Common myeloid progenitor, CD34-positive (primary cell): ENCODE measurements at regions not wholly inside any gene's neighbourhood (a gene's known extent, or its start where the extent isn't known, plus 50 kb on each side); places are given as distances from the start of the nearest gene placed in this dataset.

Source experiments
- CTCF ChIA-PET: fragments of 350-600 bp; sonication (Branson Sonifier 250); formaldehyde crosslinking; loops from one replicate; lab custom pipeline; 2021; ENCODE audit warnings: antibody characterized with exemption; lab: Charles Lee
- POLR2A ChIA-PET: fragments of 350-600 bp; sonication (Branson Sonifier 250); formaldehyde crosslinking; loops from one replicate; lab custom pipeline; 2021; ENCODE audit warnings: antibody characterized with exemption; lab: Charles Lee
- DNase-seq, 3 donors: peaks; one replicate each; pipeline versions ENCODE4 v3.0.0 to v3.0.0-alpha.2; 2013
- H3K27ac ChIP-seq, 2 experiments: 1 replicate in 1 of 2; 2 replicates in 1 of 2; pipeline ENCODE4 v1.7.0; 2013; ENCODE audit warnings: inconsistent platforms in 2 of 2, low read length in 2 of 2, mild to moderate bottlenecking in 2 of 2, low read depth in 1 of 2, moderate library complexity in 1 of 2; ENCODE audit not compliant: severe bottlenecking in 2 of 2, insufficient read depth in 1 of 2, poor library complexity in 1 of 2
- H3K27me3 ChIP-seq, 5 experiments: replicated peaks in 2 of 5; 1 replicate in 3 of 5; 2 replicates in 2 of 5; pipeline versions ENCODE4 v1.6.1 to v1.7.0; 2013; ENCODE audit warnings: low read length in 4 of 5, mild to moderate bottlenecking in 2 of 5, moderate library complexity in 2 of 5, inconsistent platforms in 1 of 5; ENCODE audit not compliant: insufficient read depth in 5 of 5, control insufficient read depth in 4 of 5
- H3K36me3 ChIP-seq, 4 experiments: 1 replicate in 2 of 4; 2 replicates in 2 of 4; pipeline versions ENCODE4 v1.6.1 to v1.7.0; 2013; ENCODE audit warnings: low read length in 3 of 4, control low read depth in 1 of 4, mild to moderate bottlenecking in 1 of 4; ENCODE audit not compliant: control insufficient read depth in 4 of 4, insufficient read depth in 4 of 4
- H3K4me1 ChIP-seq, 4 experiments: 1 replicate in 3 of 4; 2 replicates in 1 of 4; pipeline versions ENCODE4 v1.6.1 to v1.7.1; 2013; ENCODE audit warnings: low read length in 3 of 4, mild to moderate bottlenecking in 3 of 4, control low read depth in 1 of 4, inconsistent platforms in 1 of 4, moderate library complexity in 1 of 4; ENCODE audit not compliant: control insufficient read depth in 4 of 4, insufficient read depth in 4 of 4; ENCODE audit errors: control extremely low read depth in 1 of 4
- H3K4me3 ChIP-seq, 7 experiments: 1 replicate in 4 of 7; 2 replicates in 3 of 7; pipeline versions ENCODE4 v1.5.1 to v1.7.0; 2013; ENCODE audit warnings: mild to moderate bottlenecking in 7 of 7, low read length in 6 of 7, moderate library complexity in 6 of 7, inconsistent platforms in 2 of 7, low read depth in 2 of 7, control low read depth in 1 of 7; ENCODE audit not compliant: insufficient read depth in 4 of 7, control insufficient read depth in 1 of 7; ENCODE audit errors: extremely low read depth in 1 of 7
- H3K9me3 ChIP-seq, 5 experiments: 1 replicate in 4 of 5; 2 replicates in 1 of 5; pipeline versions ENCODE4 v1.6.1 to v1.7.1; 2013; ENCODE audit warnings: low read length in 4 of 5, mild to moderate bottlenecking in 2 of 5, inconsistent platforms in 1 of 5, low read depth in 1 of 5, moderate library complexity in 1 of 5; ENCODE audit not compliant: control insufficient read depth in 4 of 5, insufficient read depth in 2 of 5; ENCODE audit errors: control extremely low read depth in 1 of 5
- WGBS: methylation state at CpG from one replicate; pipeline ENCODE4 v1.1.5; 2013; ENCODE audit not compliant: insufficient coverage; 5-methylcytosine and 5-hydroxymethylcytosine counted together

DNA sequence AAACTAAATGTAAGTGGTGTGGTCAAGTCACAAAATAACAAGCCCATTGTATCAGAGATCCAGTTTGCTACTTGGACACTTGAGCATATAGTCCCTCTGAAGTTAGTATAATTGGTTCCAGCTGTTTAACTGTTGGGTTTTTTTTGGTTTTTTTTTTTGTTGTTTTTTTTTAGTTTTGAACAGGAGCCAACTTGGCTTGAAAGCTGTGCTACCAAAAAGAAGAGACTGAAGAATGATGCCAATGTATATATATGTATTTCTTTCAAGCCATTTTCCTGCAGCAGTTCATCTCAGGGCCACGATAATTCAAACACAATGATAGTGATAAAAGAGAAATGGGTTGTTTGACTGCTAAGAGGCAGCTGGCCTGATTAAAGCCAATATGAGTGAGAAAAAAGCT, 138.3 kb downstream of the PCDH18 start:
- no peaks in the 10 kb centered on the region for H3K4me1 ChIP-seq
- H3K4me3 ChIP-seq: no peak overlapping the region
- no peak overlapping the region for H3K27ac ChIP-seq
- 100% methylated on average over 1 of the region's 1 CpG for WGBS
- DNase-seq: no peak
- H3K36me3 ChIP-seq: no peaks in the 10 kb centered on the region
- POLR2A ChIA-PET: no interaction called here
- CTCF ChIA-PET: interaction anchor here (1.8 kb wide), 1 partner anchor 9 kb away, joined by 3 read pairs; no protein-coding TSS in a partner anchor
- H3K27me3 ChIP-seq: no peaks in the 10 kb centered on the region
- no peaks in the 10 kb centered on the region for H3K9me3 ChIP-seq

DNA sequence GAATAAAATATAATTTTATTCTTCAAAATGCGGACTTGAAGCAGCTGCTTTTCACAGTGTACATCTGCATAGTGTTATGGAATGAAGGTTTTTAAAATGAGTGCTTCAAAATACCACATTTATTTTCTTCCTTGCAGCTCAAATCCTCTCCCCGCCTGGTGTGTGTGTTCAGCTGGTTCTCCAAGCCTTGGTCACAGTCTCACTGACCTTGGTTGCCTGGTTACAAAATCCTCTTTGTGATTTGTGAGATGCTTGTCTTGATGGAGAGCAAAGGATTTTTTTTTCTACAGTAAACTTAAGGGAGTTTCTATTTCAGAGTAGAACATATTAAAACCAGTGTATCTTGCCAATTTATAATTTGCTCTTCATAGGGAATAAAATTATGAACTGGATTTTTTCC, 139.2 kb downstream of the PCDH18 start:
- no peak for DNase-seq
- Histone ChIP-seq H3K4me1 (no peaks in the 10 kb centered on the region), H3K36me3 (no peaks in the 10 kb centered on the region), H3K27me3 (no peaks in the 10 kb centered on the region), H3K4me3 (no peak overlapping the region), H3K9me3 (no peaks in the 10 kb centered on the region), H3K27ac (no peak overlapping the region)
- ChIA-PET CTCF (no interaction called here), POLR2A (no interaction called here)
- whole genome bisulfite sequencing: no CpG with 5 or more reads among the region's 2 CpGs

DNA sequence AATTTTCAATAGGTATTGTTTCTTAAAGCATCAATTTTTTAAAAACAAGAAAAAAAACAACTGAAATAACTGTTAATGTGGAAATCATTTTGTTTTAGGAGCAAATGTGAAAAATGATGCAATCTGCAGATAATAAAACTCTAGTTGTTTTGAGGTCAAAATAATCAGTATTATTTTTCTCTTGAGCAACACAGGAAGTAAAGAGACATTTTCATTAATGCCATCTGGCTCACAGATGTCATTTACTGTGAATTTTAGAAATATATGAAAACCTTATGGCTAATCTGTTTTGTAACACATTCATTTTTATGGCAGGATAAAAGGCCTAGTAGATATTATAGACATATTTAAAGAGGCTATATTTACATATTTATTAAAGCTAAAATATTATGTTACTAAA, 141.6 kb downstream of the PCDH18 start:
- Histone ChIP-seq H3K27me3 (no peaks in the 10 kb centered on the region), H3K36me3 (no peaks in the 10 kb centered on the region), H3K4me3 (no peak overlapping the region), H3K27ac (no peak overlapping the region), H3K9me3 (no peaks in the 10 kb centered on the region), H3K4me1 (no peaks in the 10 kb centered on the region)
- CTCF ChIA-PET: no interaction called here
- POLR2A ChIA-PET: no interaction called here
- DNase-seq: no peak

DNA sequence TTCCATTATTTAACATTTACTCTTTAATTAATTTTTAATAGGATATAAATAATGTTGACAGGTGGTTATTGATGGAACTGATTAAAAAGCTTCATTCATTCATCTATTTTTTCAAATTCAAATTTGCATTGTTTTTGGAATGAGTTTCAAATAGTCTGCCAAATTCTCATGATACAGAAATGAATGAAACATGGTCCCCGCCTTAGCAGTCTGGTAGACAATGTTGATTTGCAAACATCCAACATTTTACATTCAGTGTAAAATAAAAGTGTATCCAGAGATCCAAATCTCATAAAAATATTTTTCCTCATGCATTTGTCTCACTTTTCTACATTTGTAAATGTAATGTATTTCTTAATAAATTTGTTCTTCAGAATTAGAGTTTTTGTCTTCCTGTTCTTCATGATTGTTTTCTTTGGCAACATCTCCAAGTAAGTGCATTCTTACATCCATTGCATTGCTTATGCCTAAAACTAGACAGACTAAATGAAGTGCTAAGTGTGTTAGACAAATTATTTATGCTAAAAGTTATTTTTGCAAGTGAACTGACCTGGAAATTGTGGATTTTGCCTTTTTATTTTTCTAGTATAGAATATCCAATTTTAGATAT, 142.3 kb downstream of the PCDH18 start:
- no peak overlapping the region for H3K27ac ChIP-seq
- H3K9me3 ChIP-seq: no peaks in the 10 kb centered on the region
- H3K4me1 ChIP-seq: no peaks in the 10 kb centered on the region
- no peak overlapping the region for H3K4me3 ChIP-seq
- no peak for DNase-seq
- CTCF ChIA-PET: no interaction called here
- no peaks in the 10 kb centered on the region for H3K36me3 ChIP-seq
- 100% methylated on average over 1 of the region's 1 CpG for WGBS
- POLR2A ChIA-PET: no interaction called here
- H3K27me3 ChIP-seq: no peaks in the 10 kb centered on the region

DNA sequence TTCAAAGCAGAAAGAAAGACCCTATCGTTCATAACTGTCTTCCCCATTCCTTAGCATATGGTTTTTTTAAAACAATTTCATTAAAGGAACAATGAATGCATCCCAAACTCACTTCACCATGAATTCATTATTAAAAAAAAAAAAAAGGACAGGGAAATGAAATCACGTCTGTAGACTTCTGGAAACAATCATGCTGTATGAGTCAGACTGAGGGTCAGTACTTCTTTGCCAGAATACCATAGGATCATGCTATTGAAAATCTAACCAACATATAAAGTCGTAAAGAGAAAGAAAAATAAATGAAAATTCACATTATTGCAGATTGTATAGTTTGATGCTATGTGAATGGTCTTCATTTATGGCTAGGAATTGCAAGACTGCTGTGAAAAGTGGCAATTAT, 144.4 kb downstream of the PCDH18 start:
- Histone ChIP-seq H3K27me3 (no peaks in the 10 kb centered on the region), H3K36me3 (no peaks in the 10 kb centered on the region), H3K4me1 (no peaks in the 10 kb centered on the region), H3K27ac (no peak overlapping the region), H3K9me3 (no peaks in the 10 kb centered on the region), H3K4me3 (no peak overlapping the region)
- ChIA-PET CTCF (no interaction called here), POLR2A (no interaction called here)
- 80% methylated on average over 1 of the region's 3 CpGs for WGBS
- DNase-seq: no peak

DNA sequence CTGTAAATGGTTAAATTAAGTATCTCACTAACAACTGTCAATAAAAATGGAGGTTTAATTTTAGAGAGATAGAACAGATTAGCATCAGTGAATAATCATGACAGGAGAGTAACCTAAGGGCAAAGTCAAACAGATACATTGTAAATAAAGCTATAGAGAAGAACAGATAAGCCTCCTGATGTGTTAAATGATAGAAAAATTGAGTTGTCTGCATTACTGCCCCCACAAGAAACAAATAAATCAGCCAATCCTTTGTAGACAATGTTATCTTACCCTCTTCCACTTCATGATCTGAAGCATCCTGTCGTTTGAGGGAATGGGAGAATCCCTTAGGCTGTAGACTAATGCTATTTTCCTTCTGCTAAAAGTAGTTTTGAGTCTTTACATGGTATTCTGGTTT, 147.8 kb downstream of the PCDH18 start:
- DNase-seq: no peak
- no CpG with 5 or more reads among the region's 1 CpG for WGBS
- POLR2A ChIA-PET: no interaction called here
- H3K9me3 ChIP-seq: no peaks in the 10 kb centered on the region
- H3K27ac ChIP-seq: no peak overlapping the region
- no peak overlapping the region for H3K4me3 ChIP-seq
- no peaks in the 10 kb centered on the region for H3K36me3 ChIP-seq
- no peaks in the 10 kb centered on the region for H3K27me3 ChIP-seq
- CTCF ChIA-PET: no interaction called here
- H3K4me1 ChIP-seq: no peaks in the 10 kb centered on the region

DNA sequence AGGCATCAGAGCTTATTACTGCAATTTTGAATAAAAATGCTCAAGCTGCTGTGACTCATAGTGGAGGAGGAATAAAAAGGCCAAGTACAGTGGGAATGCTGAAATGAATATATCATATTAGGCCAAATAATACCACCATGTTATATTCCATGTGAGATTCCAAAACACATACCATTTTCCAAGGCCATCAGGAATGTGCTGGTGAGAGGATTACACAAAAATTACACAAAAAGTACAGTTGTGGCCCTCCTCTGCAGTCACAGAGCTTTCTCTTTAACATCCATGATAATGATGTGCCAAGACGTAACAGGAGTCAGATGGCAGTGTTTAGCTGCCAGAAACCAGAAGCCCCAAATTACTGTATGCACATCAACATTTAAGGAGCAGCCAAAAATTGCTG, 153.5 kb downstream of the PCDH18 start:
- DNase-seq: no peak
- no peaks in the 10 kb centered on the region for H3K9me3 ChIP-seq
- H3K4me3 ChIP-seq: no peak overlapping the region
- H3K36me3 ChIP-seq: no peaks in the 10 kb centered on the region
- H3K4me1 ChIP-seq: no peaks in the 10 kb centered on the region
- POLR2A ChIA-PET: no interaction called here
- H3K27ac ChIP-seq: no peak overlapping the region
- CTCF ChIA-PET: no interaction called here
- H3K27me3 ChIP-seq: no peaks in the 10 kb centered on the region
- 100% methylated on average over 1 of the region's 1 CpG for WGBS
